ENCODE measurements at regions not wholly inside any gene's neighbourhood (a gene's known extent, or its start where the extent isn't known, plus 50 kb on each side); places are given as distances from the start of the nearest gene placed in this dataset.
A peak's percentile ranks its signal among the peaks of the same experiment; 100 is the strongest.

GRCh38 chr10:7027913-7028808, 382.7 kb downstream of the SFMBT2 start:
- no peak for DNase-seq (ENCODE audit: low read depth)

GRCh38 chr10:7027237-7027912, 383.5 kb downstream of the SFMBT2 start:
- DNase-seq (ENCODE audit: low read depth): no peak

DNA sequence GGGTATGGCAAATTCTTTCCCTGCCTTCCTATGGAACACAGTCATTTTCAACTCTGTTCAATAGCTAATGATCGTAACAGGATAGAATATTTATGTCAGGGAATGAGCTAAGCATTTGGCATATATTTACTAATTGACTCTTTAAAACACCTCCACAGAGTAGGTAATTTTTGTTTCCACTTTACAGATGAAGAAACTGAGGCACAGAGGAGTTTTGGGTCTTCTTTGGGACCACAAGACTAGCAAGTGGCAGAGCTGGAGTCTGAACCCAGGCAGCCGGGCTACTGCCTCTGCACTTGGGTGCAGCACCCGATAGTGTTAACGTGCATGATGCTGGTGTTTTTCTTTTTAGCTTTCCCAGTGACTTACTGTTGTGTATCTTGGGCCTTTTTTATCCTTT, 384.0 kb downstream of the SFMBT2 start:
- DNase-seq (ENCODE audit: low read depth): no peak

DNA sequence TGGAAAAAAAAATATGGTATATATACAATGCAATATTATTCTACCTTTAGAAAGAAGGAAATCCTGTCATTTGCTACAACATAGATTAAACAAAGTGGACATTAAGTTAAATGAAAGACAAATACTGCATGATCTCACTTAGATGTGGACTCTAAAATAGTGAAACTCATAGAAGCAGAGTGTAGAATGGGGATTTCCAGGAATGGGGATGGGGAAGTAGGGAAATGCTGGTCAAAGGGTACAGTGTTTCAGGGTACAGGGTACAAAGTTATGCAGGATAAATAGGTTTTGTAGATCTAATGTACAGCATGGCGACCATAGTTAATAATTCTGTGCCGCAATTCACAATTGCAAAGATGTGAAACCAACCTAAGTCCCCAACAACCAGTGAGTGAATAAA, 385.5 kb downstream of the SFMBT2 start:
- DNase-seq (ENCODE audit: low read depth): no peak

- DNase-seq (ENCODE audit: low read depth): no peak
These were observed 395.4 kb downstream of the SFMBT2 start for GRCh38 chr10:7015457-7015856.

DNA sequence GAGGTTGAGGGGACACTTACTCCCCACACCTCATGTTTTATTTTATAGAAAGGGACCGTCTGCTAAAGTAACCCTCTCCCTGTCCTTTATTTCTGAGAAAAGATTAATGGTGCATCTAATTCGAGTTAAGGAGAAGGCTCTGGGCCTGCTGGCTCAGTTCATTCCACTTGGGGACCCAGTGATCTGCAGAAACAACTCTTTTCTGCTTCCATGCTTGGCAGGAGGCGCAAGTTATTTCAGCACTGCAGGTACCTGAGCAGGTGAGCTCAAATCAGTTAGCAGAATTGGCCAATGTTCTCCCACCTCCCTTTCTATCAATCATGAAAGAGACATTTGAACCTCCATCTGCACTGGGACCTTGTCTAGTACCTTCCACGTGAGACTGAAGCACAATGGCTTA, 396.1 kb downstream of the SFMBT2 start:
- no peak for DNase-seq (ENCODE audit: low read depth)

GRCh38 chr10:7011994-7012393, 398.8 kb downstream of the SFMBT2 start:
- no peak for DNase-seq (ENCODE audit: low read depth)

DNA sequence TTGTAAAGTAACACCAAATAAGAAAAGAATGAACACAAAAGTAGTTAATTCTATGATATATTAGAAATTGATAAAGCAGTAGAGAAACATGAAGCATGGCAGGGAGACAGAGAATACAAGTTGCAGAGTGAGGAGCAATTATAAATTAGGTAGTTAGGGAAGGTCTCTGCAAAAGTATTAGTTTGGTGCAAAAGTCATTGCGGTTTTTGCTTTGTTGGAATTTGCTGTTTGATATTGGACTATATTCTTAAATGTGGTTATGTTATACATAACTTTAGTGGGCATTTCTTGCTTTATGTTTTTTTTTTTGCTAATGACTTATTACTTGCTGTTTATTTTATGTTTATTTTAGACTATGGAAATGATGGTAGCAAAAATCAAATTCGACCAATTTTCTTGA, 402.2 kb downstream of the SFMBT2 start:
- DNase-seq (ENCODE audit: low read depth): no peak

DNA sequence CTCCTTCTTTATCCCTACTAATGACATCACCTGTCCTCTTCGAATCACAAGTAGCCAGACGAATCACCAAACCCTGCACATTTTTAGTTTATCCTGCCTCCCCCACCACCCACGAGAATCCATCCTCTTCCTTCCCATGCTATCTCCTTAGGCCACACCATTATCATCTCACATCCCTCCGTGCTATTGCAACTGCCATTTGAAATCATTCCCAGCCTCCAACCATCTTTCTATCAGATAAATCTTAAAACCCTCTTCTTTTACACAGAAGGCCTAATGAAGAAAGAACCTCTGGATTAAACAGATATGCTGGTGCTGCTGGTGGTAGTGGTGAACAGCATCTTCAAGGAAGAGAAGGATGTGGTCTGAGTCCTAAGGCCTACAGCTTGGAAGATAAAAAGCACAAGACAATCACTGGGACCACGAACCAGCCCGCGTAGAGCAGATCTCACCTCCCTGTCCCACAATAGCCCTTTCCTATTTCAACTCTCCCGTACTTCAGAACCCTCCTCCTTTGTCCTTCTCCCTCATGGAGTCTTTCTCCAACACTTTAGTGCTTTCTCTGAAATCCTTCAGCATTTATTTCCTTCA, 403.1 kb downstream of the SFMBT2 start:
- DNase-seq (ENCODE audit: low read depth): no peak

- no peak for DNase-seq (ENCODE audit: low read depth)
These were observed 404.3 kb downstream of the SFMBT2 start for GRCh38 chr10:7006566-7006965.

GRCh38 chr10:7003831-7004395, 406.9 kb downstream of the SFMBT2 start:
- no peak for DNase-seq (ENCODE audit: low read depth)

DNA sequence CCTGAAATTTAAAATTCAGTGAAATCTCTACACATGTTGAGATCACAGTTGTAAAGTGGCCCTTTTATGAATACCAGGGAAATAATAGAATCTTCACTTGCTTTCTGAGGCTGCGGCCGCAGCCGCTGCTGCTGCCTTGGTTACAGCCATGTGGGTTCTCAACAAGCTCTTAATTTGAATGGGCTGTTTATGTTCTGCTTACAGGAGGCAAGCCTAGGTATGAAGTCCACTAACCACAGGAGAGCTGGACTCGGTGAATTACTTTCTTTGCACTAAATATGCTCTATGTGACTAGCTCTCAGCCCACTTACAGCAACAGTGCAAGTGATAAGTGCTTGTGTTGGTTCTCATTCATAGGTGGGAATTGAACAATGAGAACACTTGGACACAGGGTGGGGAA, 410.8 kb downstream of the SFMBT2 start:
- no peak for DNase-seq (ENCODE audit: low read depth)

- no peak for DNase-seq (ENCODE audit: low read depth)
These were observed 411.5 kb downstream of the SFMBT2 start for GRCh38 chr10:6999232-6999925.

DNA sequence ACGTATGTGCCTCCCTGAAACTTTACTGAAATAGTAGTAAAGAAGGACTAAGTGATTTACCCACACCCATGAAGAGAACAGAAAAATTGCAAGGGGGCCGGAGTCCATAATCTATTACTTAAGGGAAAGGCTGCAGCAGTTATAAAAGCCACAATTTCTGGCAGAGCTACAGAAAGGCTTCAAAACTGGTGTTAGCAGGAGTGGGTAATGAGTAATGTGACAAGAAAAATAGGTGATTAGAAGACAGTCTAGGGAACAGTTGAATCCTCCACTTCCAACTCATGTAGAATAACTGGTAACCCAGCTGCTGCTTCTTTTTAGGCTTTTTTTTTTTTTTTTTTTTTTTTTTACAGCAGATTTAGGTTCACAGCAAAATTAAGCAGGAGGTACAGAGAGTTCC, 413.3 kb downstream of the SFMBT2 start:
- DNase-seq (ENCODE audit: low read depth): no peak

DNA sequence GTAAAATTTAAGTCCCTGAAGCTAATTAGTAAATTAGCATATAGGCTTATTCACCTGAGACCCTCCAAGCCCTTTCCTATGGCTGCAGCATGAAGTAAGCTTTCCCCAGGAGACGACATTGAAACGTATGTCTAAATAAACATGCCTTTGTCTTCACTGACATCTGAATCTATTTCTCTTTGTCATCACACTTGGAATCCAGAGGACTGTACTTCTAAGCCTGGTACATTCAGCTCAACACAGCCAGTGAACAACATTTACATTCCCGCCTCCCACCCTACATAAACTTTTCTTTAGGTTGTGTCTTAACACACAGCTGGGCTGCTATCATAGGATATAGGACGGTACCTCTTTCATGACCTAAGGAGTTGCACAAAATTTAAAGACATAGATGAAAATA, 414.4 kb downstream of the SFMBT2 start:
- DNase-seq (ENCODE audit: low read depth): no peak

DNA sequence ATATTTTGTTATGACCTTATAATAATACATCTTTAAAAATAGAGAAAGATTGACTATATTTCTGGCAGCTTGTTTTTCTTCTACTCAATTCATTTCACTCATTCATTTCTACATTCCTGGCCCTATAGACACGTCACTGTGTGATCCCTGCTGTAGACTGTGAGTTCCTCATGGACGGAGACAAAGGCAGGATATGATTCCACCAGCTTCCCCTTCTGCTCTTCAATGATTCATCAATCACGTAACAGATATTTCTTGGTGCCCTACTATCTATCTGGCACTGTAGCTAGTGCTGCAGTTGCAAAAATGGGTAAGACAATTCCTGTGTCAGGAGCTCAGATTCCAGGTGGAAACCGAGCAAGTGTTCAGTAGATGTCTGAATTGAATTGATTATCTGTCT, 415.0 kb downstream of the SFMBT2 start:
- no peak for DNase-seq (ENCODE audit: low read depth)

DNA sequence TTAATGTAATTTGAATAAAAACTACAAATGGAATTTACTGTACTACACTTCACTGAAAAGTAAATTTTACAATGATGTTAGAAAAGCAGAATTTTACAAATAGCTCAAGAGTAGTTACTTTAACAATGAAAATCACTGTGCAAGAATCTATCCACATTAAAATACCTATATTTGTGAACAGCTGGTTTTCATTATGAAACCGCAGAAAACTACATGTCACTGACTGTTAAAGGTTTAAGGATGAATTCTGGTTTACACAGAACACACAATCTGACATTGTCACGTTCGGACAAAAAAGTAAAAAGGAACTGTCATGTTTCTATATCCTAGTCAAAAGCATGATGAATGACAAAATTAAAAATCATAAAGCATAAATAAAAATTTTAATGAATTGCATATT, 415.3 kb upstream of the PRKCQ start:
- peak; percentile 3 for DNase-seq (ENCODE audit: low read depth)

GRCh38 chr10:6990891-6991290, 410.8 kb upstream of the PRKCQ start:
- DNase-seq (ENCODE audit: low read depth): no peak

DNA sequence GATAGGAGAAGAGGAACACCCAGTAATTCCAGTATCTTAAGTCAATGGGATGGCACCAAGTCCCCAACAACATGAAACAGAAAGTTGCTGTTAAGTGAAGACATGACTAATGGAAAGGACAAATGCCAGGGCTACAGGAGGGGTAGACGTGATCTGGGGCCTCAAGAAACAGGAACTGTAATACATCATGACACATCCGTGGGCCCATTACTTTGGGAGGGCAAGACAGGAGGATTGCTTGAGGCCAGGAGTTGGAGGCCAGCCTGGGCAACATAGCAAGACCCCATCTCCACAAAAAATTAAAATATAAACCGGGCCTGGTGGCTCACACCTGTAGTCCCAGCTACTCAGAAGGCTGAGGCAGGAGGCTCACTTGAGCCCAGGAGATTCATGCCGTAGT, 408.6 kb upstream of the PRKCQ start:
- no peak for DNase-seq (ENCODE audit: low read depth)

DNA sequence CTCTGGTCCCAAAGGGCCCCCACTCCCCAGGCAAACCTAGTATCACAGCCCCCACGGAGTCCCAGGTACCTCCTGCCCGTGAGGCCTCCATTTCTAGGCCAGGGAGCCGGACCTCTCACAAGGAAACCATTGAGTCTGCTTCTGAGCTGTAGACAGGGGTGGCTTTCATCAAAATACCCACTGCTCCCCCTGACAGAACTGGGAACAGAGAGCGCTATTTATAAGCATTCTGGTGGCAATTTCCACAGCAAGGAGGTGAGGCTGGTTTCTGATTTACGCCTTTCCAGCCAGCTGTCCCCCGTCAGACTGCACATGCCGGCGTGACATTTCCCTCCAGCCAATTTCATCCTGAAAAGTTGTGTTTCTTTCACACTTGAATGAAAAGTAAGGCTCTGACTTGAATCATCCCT, 407.5 kb upstream of the PRKCQ start:
- no peak for DNase-seq (ENCODE audit: low read depth)

GRCh38 chr10:6986927-6987326, 406.9 kb upstream of the PRKCQ start:
- DNase-seq (ENCODE audit: low read depth): no peak

DNA sequence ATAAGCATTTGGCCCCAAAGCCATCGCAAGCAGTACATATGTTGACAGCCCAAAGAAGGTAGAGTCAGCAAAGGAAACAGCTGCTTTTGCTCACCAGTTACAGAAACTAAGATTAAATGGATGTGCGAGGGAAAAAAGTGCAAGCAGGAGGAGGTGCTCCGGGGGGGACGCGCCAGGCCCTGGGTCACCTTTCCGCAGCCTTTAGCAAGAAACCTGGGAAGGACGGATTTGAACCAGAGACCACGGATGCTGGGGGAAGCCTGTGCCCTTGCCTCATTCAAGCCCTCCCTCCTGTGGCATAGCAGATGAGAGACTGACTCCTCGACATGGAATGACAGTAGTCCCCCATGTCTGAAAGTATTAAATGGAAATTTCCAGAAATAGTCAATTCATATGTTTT, 405.6 kb upstream of the PRKCQ start:
- no peak for DNase-seq (ENCODE audit: low read depth)
